GM18951 (cell line): ENCODE measurements at regions not wholly inside any gene's neighbourhood (a gene's known extent, or its start where the extent isn't known, plus 50 kb on each side); places are given as distances from the start of the nearest gene placed in this dataset.

Experiments
- POLR2A ChIP-seq: IDR thresholded peaks from 4 replicates; pipeline ENCODE4 v1.6.1; 2011; ENCODE audit warnings: mild to moderate bottlenecking; ENCODE audit not compliant: insufficient read length, insufficient read depth; ENCODE audit errors: extremely low read depth
- in situ Hi-C: fragments of 300-500 bp; cut with MboI; formaldehyde crosslinking; loops from one replicate; pipeline ENCODE4 v1.12.0; 2022; ENCODE audit warnings: low sequenced_read_pairs, mixed read lengths, inconsistent platforms; ENCODE audit not compliant: unreplicated experiment

DNA sequence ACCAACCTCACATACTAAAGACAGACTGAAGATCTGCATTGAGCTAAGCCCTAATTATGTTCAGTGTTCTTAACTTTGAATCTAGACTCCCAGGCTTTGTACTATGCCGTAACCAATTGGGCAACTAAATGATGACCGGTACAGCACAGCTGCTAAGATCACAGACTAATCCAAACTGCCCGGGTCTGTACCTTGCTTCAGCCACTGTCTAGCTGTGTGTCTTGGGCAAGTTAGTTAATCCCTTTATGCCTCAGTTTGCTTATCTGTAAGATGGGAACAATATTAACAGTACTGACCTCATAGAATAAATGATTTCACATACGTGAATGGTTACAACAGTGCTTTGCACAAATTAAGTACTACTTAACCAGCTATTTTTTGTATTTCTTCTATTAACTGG lies 205.8 kb upstream of the NFE2L3 start:
- TF ChIP-seq POLR2A: no peak
- in situ Hi-C loops: no loop called here

DNA sequence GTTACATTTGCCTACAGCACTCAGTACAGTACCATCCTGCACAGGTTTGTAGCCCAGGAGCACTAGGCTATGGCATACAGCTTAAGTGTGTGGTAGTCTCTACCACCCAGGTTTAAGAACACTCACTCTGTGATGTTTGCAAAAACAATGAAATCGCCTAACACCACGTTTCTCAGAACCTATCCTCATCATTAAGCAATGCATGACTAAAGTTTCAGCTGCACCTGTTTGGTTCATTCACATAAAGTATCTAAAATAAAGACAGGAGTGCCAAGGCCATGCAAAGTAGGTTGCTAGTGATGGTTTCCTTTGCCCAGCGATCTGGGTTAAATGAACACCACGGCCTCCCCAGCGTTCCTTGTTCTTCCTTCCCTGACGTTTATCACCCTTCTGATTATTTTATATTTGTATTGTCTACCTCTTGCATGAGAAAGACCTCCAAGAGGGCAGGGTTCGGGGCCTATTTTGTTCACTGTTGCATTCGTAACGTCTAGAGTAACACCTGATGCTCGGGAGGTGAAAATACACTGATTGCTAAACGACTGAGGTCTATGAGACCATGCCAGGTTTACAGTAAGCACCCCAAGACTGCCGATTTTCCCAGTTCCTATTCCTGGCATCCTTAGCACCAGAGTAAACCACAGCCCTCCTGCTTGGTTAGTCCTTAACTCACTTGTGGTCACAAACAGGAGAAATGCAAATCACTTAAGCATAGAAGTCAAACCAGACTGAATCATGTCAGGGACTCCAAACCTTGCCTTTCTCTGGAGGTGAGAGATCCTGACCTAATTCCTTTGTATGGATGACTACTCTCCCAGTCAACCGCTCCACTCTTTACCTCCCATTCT lies 204.1 kb upstream of the NFE2L3 start:
- peak; percentile 49 for TF ChIP-seq POLR2A
- in situ Hi-C loops: no loop called here

DNA sequence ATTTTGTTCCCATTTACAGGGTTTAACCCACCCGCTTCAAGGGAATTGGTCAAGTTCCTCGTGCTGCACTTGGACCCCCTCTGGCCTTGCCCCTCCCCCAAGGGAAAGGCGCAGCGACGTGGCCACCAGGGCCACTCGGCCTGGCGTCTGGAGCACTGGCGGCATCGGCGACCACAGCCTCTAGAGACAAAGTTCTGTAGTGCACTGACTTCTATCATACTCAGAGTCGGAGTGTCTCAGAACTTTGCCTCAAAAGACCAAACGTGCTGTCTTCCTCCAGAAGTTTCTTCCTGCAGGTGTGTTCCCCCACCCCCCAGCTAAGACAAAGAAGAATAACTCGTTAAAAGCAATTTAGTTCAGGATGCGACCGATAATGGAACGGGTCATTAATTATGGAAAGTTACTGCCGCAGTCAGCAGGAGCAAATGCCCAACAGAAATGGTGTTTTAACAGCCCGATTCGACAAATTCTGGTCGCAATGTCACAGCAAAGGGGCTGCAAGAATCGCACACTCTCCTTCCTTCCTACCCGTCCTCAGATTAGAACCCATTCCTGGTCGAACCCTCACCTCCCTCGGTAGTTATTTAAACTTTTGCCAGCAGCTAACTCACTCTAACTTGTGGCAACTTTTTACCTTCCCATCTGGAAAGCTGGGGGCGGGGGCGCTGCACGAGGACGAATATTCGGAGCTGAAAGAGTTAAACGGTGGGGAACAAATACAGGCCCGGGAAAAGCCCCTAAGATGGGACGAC lies 202.1 kb upstream of the NFE2L3 start:
- TF ChIP-seq POLR2A: peak; percentile 48
- in situ Hi-C loops: no loop called here

DNA sequence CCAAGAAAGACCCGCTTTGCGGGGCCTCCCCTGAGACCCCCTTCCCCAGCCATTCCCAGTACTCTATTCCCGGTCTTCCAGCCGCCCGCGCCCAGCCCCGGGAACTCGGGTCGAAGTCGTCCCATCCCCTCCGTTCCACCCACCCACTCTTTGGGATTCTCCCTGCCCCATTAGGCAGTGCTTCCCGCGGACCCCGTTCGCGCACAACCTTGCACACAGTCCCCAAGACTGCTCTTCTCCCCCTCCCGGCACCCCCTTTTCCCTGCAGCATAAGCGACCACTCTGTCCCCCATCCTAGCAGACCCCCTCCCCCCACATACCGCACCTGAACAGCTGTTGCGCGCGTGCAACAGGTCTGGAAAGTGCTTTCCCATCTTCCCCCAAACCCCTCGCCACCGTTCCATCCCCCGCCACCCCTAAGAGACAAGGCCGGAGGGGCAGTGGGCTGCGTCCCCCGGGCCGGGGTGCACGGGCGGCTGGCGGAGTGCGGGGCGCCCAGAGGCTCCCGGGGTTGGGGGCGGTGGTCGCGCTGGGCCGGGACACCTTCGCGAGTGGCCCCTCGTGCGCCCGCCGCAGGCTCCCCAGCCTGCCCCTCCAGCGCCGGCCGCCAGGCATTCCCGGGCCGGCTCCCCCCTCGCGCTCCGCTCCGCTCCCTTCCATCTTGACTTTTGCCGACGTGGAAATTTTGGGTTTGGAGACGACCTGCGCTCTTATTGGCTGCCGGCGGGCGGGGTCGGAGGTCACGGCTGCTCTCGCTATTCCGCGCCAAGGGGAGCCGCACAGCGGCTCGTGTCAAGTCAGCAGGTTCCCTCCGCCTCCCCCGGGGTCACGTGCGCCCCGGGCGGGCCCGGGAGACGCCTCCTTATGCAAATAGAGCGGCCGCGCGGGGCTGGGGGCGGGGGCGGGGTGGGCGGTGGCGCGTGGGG lies 201.2 kb upstream of the NFE2L3 start:
- peak; percentile 75 for TF ChIP-seq POLR2A
- in situ Hi-C loops: no loop called here

DNA sequence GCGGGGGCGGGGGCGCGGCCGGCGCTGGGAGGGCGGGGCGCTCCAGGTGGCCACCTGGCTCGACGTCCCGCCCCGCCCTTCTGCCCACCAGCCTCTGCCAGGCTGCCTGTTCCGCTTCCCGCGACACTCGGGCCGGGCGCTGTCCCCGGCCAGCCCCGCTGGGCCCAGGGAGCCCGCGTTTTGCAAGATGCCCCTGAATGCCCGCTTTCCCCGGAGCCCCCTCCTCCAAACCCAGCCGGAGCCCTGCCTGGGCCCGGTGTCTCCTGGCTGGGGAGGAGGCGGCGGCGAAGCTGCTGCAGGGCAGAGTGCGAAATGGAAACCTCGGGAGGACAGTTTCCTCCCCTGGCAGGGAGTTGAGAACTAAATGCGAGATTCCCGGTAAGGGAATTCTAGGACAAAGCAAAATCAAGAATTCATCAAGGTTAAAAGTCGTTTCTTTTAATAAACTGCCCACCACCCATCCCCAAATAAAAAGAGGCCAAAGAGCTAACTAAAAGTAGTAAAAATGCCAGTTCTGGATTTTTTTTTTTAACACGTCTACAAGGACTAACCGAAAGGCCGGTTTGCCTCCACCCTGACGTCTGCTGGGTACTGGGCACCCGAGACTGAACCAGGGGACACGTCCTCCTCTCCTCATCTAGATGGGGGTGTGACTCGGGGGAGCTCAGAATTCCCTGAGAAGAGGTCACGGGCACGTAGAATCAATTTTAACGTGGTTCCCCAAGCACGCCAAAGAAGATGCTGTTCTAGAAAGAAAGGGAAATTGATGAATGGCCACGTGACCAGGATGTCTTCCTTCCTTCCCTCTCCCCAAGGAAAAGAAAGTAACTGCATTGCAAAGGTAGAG lies 200.4 kb upstream of the NFE2L3 start:
- peak; percentile 66 for TF ChIP-seq POLR2A
- in situ Hi-C loops: no loop called here

DNA sequence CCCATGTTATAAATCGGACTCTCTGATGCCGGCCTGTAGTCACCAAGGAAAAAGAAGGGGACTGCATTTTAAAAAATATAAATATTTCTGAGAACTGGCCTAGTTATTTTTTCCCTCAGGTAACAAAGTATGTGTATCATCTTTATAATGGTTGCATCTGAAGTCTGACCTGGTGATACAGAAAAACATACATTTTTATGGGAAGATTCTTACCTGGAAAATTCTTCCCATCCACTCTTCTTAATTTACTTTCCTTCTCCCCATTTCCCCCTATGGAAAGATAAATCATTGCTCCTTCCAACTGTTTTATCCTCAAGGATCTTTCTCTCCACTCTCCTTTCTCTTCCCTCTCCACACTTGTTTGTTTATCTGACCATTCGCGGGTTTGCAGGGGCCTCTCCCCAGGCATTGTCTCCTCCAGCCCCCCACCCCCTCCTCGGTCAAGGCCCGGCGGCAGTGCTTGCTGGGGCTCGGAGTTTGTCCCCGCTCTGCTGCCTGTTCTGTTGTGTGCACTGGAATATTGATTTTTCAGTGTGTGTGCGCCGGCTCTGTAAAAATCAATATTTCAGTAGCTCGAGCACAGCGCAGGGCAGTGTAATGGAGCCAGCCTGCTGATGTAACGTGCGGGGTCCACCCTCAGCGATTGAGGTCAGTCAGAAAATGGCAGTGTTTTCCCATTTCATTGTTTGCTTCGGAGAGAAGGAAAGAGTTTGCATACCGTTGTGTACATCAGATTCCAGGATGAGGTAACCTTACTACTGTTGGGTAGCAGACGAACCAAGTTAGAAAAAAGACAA lies 199.5 kb upstream of the NFE2L3 start:
- in situ Hi-C loops: no loop called here
- TF ChIP-seq POLR2A: no peak

DNA sequence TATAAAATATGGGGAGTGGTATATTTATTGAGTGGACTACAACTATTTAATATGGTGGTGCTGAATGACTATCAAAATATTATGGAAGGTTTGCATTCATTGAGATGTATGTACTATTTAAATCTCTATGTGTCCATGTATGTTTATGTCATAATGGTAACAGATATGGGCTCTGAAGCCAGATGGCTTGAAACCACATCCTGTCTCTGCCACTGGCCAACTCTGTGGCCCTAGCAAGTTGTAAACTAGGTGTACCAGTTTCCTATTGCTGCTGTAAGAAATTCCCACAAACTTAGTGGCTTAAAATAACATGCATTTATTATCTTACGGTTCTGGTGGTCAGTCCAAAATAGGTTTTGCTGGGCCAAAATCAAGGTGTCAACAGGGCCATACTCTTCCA lies 198.1 kb upstream of the NFE2L3 start:
- in situ Hi-C loops: no loop called here
- no peak for TF ChIP-seq POLR2A

DNA sequence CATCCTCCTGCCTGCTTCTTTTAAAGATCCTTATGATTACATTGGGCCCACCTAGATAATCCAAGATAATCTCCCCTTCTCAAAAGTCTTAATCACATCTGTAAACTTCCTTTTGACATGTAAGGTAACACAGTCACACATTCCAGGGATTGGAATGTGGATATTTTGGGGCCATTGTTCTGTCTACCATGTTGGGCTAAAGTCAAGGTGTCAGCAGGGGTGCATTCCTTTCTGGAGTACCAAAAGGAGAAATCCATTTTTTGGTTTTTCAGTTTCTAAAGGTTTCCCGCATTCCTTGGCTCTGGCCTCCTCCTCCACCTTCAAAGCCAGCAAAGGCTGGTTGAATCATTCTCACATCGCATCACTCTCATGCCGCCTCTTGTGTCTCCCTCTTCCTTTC lies 197.6 kb upstream of the NFE2L3 start:
- TF ChIP-seq POLR2A: no peak
- in situ Hi-C loops: no loop called here

DNA sequence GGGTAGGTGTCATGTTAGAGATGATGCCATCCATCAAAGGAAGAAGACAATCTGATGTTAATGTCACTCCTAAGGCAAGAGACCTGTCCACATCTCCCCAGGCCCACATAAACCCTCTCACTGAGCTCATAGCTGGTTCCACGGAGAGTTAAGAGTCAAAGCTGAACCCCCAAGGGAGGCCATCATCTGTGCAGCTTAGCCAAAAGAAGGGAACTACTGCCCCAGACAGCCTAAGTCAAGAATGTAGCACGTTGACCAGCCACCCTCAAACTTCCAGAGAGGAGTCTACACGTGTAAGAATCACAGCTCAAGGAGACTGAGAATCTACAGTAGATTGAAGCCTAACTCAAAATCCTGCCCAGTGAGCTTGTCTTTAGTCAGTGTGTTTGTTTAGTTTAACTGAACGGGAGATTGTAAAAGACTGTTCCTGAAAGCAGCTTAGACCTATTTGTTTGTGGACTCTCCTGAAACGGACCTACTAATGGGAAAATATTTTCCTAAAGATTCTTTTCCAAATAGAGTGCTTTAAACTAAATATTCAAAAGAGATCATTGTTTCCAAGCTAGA lies 192.7 kb upstream of the NFE2L3 start:
- in situ Hi-C loops: no loop called here
- no peak for TF ChIP-seq POLR2A

DNA sequence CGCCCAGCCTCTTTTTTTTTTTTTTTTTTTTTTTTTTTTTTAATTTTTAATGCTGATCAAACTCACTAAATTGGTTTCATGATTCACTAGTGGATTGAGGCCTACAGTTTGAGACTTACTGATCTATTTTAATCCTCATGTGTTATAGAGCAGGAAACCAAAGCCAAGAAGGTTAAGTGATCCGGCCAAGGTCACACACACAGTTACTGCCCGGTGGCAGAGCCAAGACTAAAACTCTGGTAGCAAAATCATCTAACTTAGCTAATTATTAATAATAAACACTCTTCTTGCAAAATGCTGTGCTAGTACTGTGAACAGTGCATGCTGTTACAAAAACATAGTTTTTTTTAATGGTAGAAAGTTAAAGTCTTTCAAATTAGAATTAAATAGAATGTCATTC lies 188.3 kb upstream of the NFE2L3 start:
- in situ Hi-C loops: no loop called here
- no peak for TF ChIP-seq POLR2A

DNA sequence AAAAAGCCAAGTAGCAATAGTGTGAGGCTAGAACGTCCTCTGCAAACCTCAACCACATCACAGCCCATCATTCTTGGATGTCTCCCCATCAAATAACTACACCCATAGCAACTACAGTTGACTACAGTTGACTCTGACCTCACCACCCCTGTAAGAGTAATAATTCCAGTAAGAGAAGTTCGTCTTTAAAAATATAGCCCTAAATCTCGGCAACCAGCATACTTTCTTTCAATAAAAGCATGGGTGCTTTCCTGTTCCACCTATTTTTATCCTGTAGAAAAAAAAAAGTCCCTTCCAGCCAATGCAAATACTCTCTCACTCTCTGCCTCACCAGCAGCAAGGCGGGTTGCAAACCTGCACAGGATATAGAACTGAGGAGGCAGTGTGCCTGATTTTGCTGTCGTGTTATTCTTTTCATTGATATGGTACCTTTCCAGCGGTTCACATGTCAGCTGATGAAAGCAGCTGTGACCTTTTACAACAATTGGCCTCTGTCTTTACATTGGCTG lies 187.5 kb upstream of the NFE2L3 start:
- in situ Hi-C loops: no loop called here
- TF ChIP-seq POLR2A: peak; percentile 60
